HL-60 (cell line): ENCODE measurements at regions not wholly inside any gene's neighbourhood (a gene's known extent, or its start where the extent isn't known, plus 50 kb on each side); places are given as distances from the start of the nearest gene placed in this dataset.

Experiments
- DNase-seq, 2 experiments: peaks; one replicate each; pipeline ENCODE4 v3.0.0-alpha.2; 2010 to 2020; ENCODE audit warnings: low read depth in 1 of 2, low spot score in 1 of 2
- H3K27ac ChIP-seq: fragments of 250-450 bp; sonication (Bioruptor Pico); replicated peaks from 2 replicates; pipeline ENCODE4 v1.5.1; 2020; ENCODE audit warnings: mild to moderate bottlenecking, moderate library complexity
- H3K27me3 ChIP-seq: fragments of 250-450 bp; sonication (Bioruptor Pico); 2 replicates; pipeline ENCODE4 v1.5.1; 2021; ENCODE audit warnings: mild to moderate bottlenecking, moderate library complexity; ENCODE audit not compliant: insufficient read depth, poor library complexity, severe bottlenecking
- H3K4me3 ChIP-seq: replicated peaks from 2 replicates; pipeline ENCODE4 v1.5.1; 2011; ENCODE audit warnings: mild to moderate bottlenecking, control low read depth, low read length; ENCODE audit not compliant: insufficient read depth
- CTCF ChIP-seq: IDR thresholded peaks from one replicate; pipeline ENCODE4 v1.5.1; 2011; ENCODE audit warnings: low read length, control low read depth, inconsistent platforms; ENCODE audit not compliant: insufficient read depth
- GABPA ChIP-seq: IDR thresholded peaks from 2 replicates; pipeline ENCODE4 v1.6.1; 2012; ENCODE audit warnings: low read depth
- POLR2AphosphoS5 ChIP-seq: IDR thresholded peaks from 2 replicates; pipeline ENCODE4 v1.6.1; 2012; ENCODE audit warnings: low read depth
- REST ChIP-seq: IDR thresholded peaks from 2 replicates; pipeline ENCODE4 v1.6.1; 2012; ENCODE audit warnings: low read depth; ENCODE audit not compliant: insufficient replicate concordance
- SPI1 ChIP-seq: IDR thresholded peaks from 2 replicates; pipeline ENCODE4 v1.6.1; 2012; ENCODE audit warnings: low read depth, mild to moderate bottlenecking, borderline replicate concordance

- Histone ChIP-seq H3K4me3 (no peak overlapping the region), H3K27ac (no peak overlapping the region), H3K27me3 (peaks cover 2% of the 10 kb centered on the region)
- TF ChIP-seq REST: no peak
- no peak for TF ChIP-seq SPI1
- TF ChIP-seq GABPA: no peak
- no peak for TF ChIP-seq CTCF
- TF ChIP-seq POLR2AphosphoS5: no peak
- DNase-seq: no peak
Observed at GRCh38 chr12:105943525-105943924, 195.2 kb downstream of the NUAK1 start.

GRCh38 chr12:105944628-105945027, 194.1 kb downstream of the NUAK1 start:
- TF ChIP-seq POLR2AphosphoS5 (no peak), REST (no peak), CTCF (no peak), SPI1 (no peak), GABPA (no peak)
- H3K4me3 ChIP-seq: no peak overlapping the region
- H3K27ac ChIP-seq: no peak overlapping the region
- no peak for DNase-seq
- peaks cover 2% of the 10 kb centered on the region for H3K27me3 ChIP-seq

GRCh38 chr12:105945880-105946279, 192.9 kb downstream of the NUAK1 start:
- Histone ChIP-seq H3K27ac (no peak overlapping the region), H3K4me3 (no peak overlapping the region), H3K27me3 (no peaks in the 10 kb centered on the region)
- DNase-seq: no peak
- no peak for TF ChIP-seq GABPA
- TF ChIP-seq SPI1: no peak
- no peak for TF ChIP-seq POLR2AphosphoS5
- no peak for TF ChIP-seq REST
- TF ChIP-seq CTCF: no peak
